Mesendoderm (in vitro differentiated cells): ENCODE measurements at regions not wholly inside any gene's neighbourhood (a gene's known extent, or its start where the extent isn't known, plus 50 kb on each side); places are given as distances from the start of the nearest gene placed in this dataset.

Experiments used
- DNase-seq: peaks from one replicate; pipeline ENCODE4 v3.0.0; 2013
- H2AK5ac ChIP-seq: 2 replicates; pipeline ENCODE4 v1.6.1; 2013; ENCODE audit warnings: low read length, inconsistent platforms
- H2BK120ac ChIP-seq: 2 replicates; pipeline ENCODE4 v1.6.1; 2013; ENCODE audit warnings: low read depth, mild to moderate bottlenecking, low read length, moderate library complexity, mixed read lengths
- H2BK15ac ChIP-seq: replicated peaks from 2 replicates; pipeline ENCODE4 v1.6.1; 2013; ENCODE audit warnings: low read depth, mild to moderate bottlenecking, moderate library complexity
- H2BK5ac ChIP-seq: 2 replicates; pipeline ENCODE4 v1.6.1; 2013; ENCODE audit warnings: low read length, inconsistent platforms
- H3K18ac ChIP-seq: 2 replicates; pipeline ENCODE4 v1.6.1; 2013; ENCODE audit warnings: mild to moderate bottlenecking, low read length, mixed read lengths
- H3K23ac ChIP-seq: one replicate; pipeline ENCODE4 v1.6.1; 2013; ENCODE audit warnings: low read length
- H3K27ac ChIP-seq: 2 replicates; pipeline ENCODE4 v1.5.1; 2013; ENCODE audit warnings: low read depth, mild to moderate bottlenecking, inconsistent platforms, low read length, moderate library complexity
- H3K27me3 ChIP-seq: 2 replicates; pipeline ENCODE4 v1.6.1; 2013; ENCODE audit warnings: low read length, control low read depth, mild to moderate bottlenecking, inconsistent platforms; ENCODE audit not compliant: insufficient read depth, poor library complexity
- H3K36me3 ChIP-seq: 2 replicates; pipeline ENCODE4 v1.6.1; 2013; ENCODE audit warnings: low read length, inconsistent platforms; ENCODE audit not compliant: control insufficient read depth, insufficient read depth
- H3K4ac ChIP-seq: one replicate; pipeline ENCODE4 v1.6.1; 2013; ENCODE audit warnings: low read depth, mild to moderate bottlenecking, low read length, moderate library complexity
- H3K4me1 ChIP-seq: 2 replicates; pipeline ENCODE4 v1.6.1; 2013; ENCODE audit warnings: low read depth, low read length, inconsistent platforms; ENCODE audit not compliant: control insufficient read depth
- H3K4me2 ChIP-seq: 2 replicates; pipeline ENCODE4 v1.6.1; 2013; ENCODE audit warnings: low read length
- H3K4me3 ChIP-seq: 2 replicates; pipeline ENCODE4 v1.5.1; 2013; ENCODE audit warnings: mild to moderate bottlenecking, low read length
- H3K56ac ChIP-seq: one replicate; pipeline ENCODE4 v1.6.1; 2013; ENCODE audit warnings: low read length
- H3K79me1 ChIP-seq: 2 replicates; pipeline ENCODE4 v1.6.1; 2013; ENCODE audit warnings: low read length, inconsistent platforms
- H3K79me2 ChIP-seq: 2 replicates; pipeline ENCODE4 v1.6.1; 2013; ENCODE audit warnings: mild to moderate bottlenecking, low read length; ENCODE audit not compliant: control insufficient read depth, insufficient read depth
- H3K9ac ChIP-seq: 2 replicates; pipeline ENCODE4 v1.6.1; 2013; ENCODE audit warnings: low read length, inconsistent platforms
- H4K5ac ChIP-seq: one replicate; pipeline ENCODE4 v1.6.1; 2013; ENCODE audit warnings: low read length
- H4K8ac ChIP-seq: one replicate; pipeline ENCODE4 v1.6.1; 2013; ENCODE audit warnings: low read depth, mild to moderate bottlenecking, control low read depth, low read length, moderate library complexity
- WGBS: extraction: QIAGEN DNeasy Blood & Tissue Kit; methylation state at CpG from one replicate; pipeline ENCODE4 v1.1.7; 2013; ENCODE audit warnings: low lambda C conversion rate, missing lambda C conversion rate; ENCODE audit not compliant: insufficient coverage; ENCODE audit errors: extremely low coverage; 5-methylcytosine and 5-hydroxymethylcytosine counted together

- Histone ChIP-seq H3K36me3 (no peaks in the 10 kb centered on the region), H2BK5ac (no peak overlapping the region), H3K79me2 (no peaks in the 10 kb centered on the region), H3K27me3 (no peaks in the 10 kb centered on the region), H3K4ac (no peak overlapping the region), H3K56ac (no peak overlapping the region), H3K27ac (no peak overlapping the region), H3K4me2 (no peak overlapping the region), H4K8ac (no peak overlapping the region), H3K23ac (no peak overlapping the region), H3K9ac (no peak overlapping the region), H3K79me1 (no peaks in the 10 kb centered on the region), H4K5ac (no peak overlapping the region), H3K18ac (no peak overlapping the region), H2BK15ac (no peak overlapping the region), H2AK5ac (no peak overlapping the region), H3K4me1 (no peaks in the 10 kb centered on the region), H2BK120ac (no peak overlapping the region), H3K4me3 (no peak overlapping the region)
- DNase-seq, result no peak
- WGBS, result no CpG with 5 or more reads among the region's 10 CpGs
Observed at GRCh38 chr18:73270920-73271634, 403.3 kb upstream of the NETO1 start.

- no peaks in the 10 kb centered on the region for H3K79me1 ChIP-seq
- DNase-seq, result no peak
- WGBS, result no CpG with 5 or more reads among the region's 5 CpGs
Observed at GRCh38 chr18:73264562-73264921, 396.8 kb upstream of the NETO1 start.

GRCh38 chr18:73261923-73262322, 394.1 kb upstream of the NETO1 start:
- H3K9ac ChIP-seq, result no peak overlapping the region
- no peak overlapping the region for H3K56ac ChIP-seq
- H2BK15ac ChIP-seq, result no peak overlapping the region
- no peaks in the 10 kb centered on the region for H3K27me3 ChIP-seq
- no peak overlapping the region for H4K8ac ChIP-seq
- H3K4me3 ChIP-seq, result no peak overlapping the region
- H2BK120ac ChIP-seq, result no peak overlapping the region
- H3K4me2 ChIP-seq, result no peak overlapping the region
- WGBS, result no CpG with 5 or more reads among the region's 1 CpG
- no peak overlapping the region for H3K4ac ChIP-seq
- H3K79me2 ChIP-seq, result no peaks in the 10 kb centered on the region
- H2AK5ac ChIP-seq, result no peak overlapping the region
- H3K23ac ChIP-seq, result no peak overlapping the region
- no peak overlapping the region for H2BK5ac ChIP-seq
- no peaks in the 10 kb centered on the region for H3K79me1 ChIP-seq
- H3K18ac ChIP-seq, result no peak overlapping the region
- H3K36me3 ChIP-seq, result no peaks in the 10 kb centered on the region
- no peak for DNase-seq
- no peaks in the 10 kb centered on the region for H3K4me1 ChIP-seq
- no peak overlapping the region for H4K5ac ChIP-seq
- no peak overlapping the region for H3K27ac ChIP-seq

More at GRCh38 chr18:73264562-73264921, 396.8 kb upstream of the NETO1 start:
- H2AK5ac ChIP-seq, result no peak overlapping the region
- no peaks in the 10 kb centered on the region for H3K79me2 ChIP-seq
- H4K5ac ChIP-seq, result no peak overlapping the region
- no peak overlapping the region for H3K4me2 ChIP-seq
- H4K8ac ChIP-seq, result no peak overlapping the region
- H3K4me3 ChIP-seq, result no peak overlapping the region
- H3K23ac ChIP-seq, result no peak overlapping the region
- no peak overlapping the region for H2BK5ac ChIP-seq
- no peaks in the 10 kb centered on the region for H3K36me3 ChIP-seq
- no peak overlapping the region for H3K18ac ChIP-seq
- no peak overlapping the region for H2BK120ac ChIP-seq
- H3K4ac ChIP-seq, result no peak overlapping the region
- H3K9ac ChIP-seq, result no peak overlapping the region
- H3K56ac ChIP-seq, result no peak overlapping the region
- H2BK15ac ChIP-seq, result no peak overlapping the region
- no peak overlapping the region for H3K27ac ChIP-seq
- H3K27me3 ChIP-seq, result no peaks in the 10 kb centered on the region
- H3K4me1 ChIP-seq, result no peaks in the 10 kb centered on the region

GRCh38 chr18:73261243-73261642, 393.5 kb upstream of the NETO1 start:
- H2BK5ac ChIP-seq, result no peak overlapping the region
- no peak for DNase-seq
- H3K18ac ChIP-seq, result no peak overlapping the region
- no peak overlapping the region for H2BK120ac ChIP-seq
- no peaks in the 10 kb centered on the region for H3K79me1 ChIP-seq
- WGBS, result no CpG with 5 or more reads among the region's 4 CpGs
- no peaks in the 10 kb centered on the region for H3K27me3 ChIP-seq
- H3K4me3 ChIP-seq, result no peak overlapping the region
- H3K9ac ChIP-seq, result no peak overlapping the region
- no peak overlapping the region for H4K5ac ChIP-seq
- no peaks in the 10 kb centered on the region for H3K79me2 ChIP-seq
- H3K23ac ChIP-seq, result no peak overlapping the region
- no peak overlapping the region for H3K4ac ChIP-seq
- no peak overlapping the region for H2BK15ac ChIP-seq
- no peaks in the 10 kb centered on the region for H3K4me1 ChIP-seq
- no peak overlapping the region for H3K56ac ChIP-seq
- no peak overlapping the region for H2AK5ac ChIP-seq
- no peak overlapping the region for H3K4me2 ChIP-seq
- H3K36me3 ChIP-seq, result no peaks in the 10 kb centered on the region
- H3K27ac ChIP-seq, result no peak overlapping the region
- no peak overlapping the region for H4K8ac ChIP-seq

GRCh38 chr18:73258375-73259087, 390.7 kb upstream of the NETO1 start:
- WGBS, result no CpG with 5 or more reads among the region's 12 CpGs
- no peaks in the 10 kb centered on the region for H3K79me2 ChIP-seq

More at GRCh38 chr18:73258375-73259087, 390.7 kb upstream of the NETO1 start:
- Histone ChIP-seq H3K9ac (no peak overlapping the region), H2AK5ac (no peak overlapping the region), H2BK120ac (no peak overlapping the region), H3K18ac (no peak overlapping the region), H2BK15ac (no peak overlapping the region), H3K4me1 (no peaks in the 10 kb centered on the region), H2BK5ac (no peak overlapping the region), H3K23ac (no peak overlapping the region), H3K36me3 (no peaks in the 10 kb centered on the region), H3K4ac (no peak overlapping the region), H3K79me1 (no peaks in the 10 kb centered on the region), H3K27ac (no peak overlapping the region), H3K4me3 (no peak overlapping the region), H4K5ac (no peak overlapping the region), H3K27me3 (no peaks in the 10 kb centered on the region), H4K8ac (no peak overlapping the region), H3K4me2 (no peak overlapping the region), H3K56ac (no peak overlapping the region)
- no peak for DNase-seq
